H1 (cell line): ENCODE measurements at regions not wholly inside any gene's neighbourhood (a gene's known extent, or its start where the extent isn't known, plus 50 kb on each side); places are given as distances from the start of the nearest gene placed in this dataset.

Experiments used
- CTCF ChIA-PET: fragments of 300-600 bp; sonication (Branson Sonifier 250); formaldehyde crosslinking; loops from one replicate; lab custom pipeline; 2021; ENCODE audit not compliant: partially characterized antibody; lab: Charles Lee
- POLR2A ChIA-PET: fragments of 300-600 bp; sonication (Branson Sonifier 250); formaldehyde crosslinking; loops from one replicate; lab custom pipeline; 2021; ENCODE audit warnings: inconsistent platforms; ENCODE audit not compliant: partially characterized antibody; lab: Charles Lee
- DNase-seq, 2 experiments: peaks; one replicate each; pipeline versions ENCODE4 v3.0.0 to v3.0.0-alpha.2; 2010 to 2022; ENCODE audit warnings: low spot score in 2 of 2, low read depth in 1 of 2, mixed read lengths in 1 of 2
- FAIRE-seq: peaks from 2 replicates; lab custom pipeline; 2011; peaks lifted over from hg19 to GRCh38; lab: Jason Lieb, UNC
- H2AFZ ChIP-seq: 2 replicates; pipeline ENCODE4 v1.8.1; 2012; ENCODE audit warnings: low read length, inconsistent platforms
- H2AK5ac ChIP-seq: 2 replicates; pipeline ENCODE4 v1.6.1; 2013; ENCODE audit warnings: low read depth, low read length
- H2BK120ac ChIP-seq: replicated peaks from 2 replicates; pipeline ENCODE3; 2013; ENCODE audit warnings: low read depth, low read length, inconsistent platforms
- H2BK12ac ChIP-seq: 2 replicates; pipeline ENCODE4 v1.6.1; 2013; ENCODE audit warnings: low read depth, low read length
- H2BK15ac ChIP-seq: 2 replicates; pipeline ENCODE4 v1.6.1; 2013; ENCODE audit warnings: low read length
- H2BK20ac ChIP-seq: 2 replicates; pipeline ENCODE4 v1.6.1; 2013; ENCODE audit warnings: low read length
- H2BK5ac ChIP-seq: 2 replicates; pipeline ENCODE4 v1.6.1; 2013; ENCODE audit warnings: low read depth, low read length
- H3K14ac ChIP-seq: 2 replicates; pipeline ENCODE4 v1.6.1; 2013; ENCODE audit warnings: inconsistent platforms; ENCODE audit not compliant: insufficient read length
- H3K18ac ChIP-seq: 2 replicates; pipeline ENCODE4 v1.6.1; 2013; ENCODE audit warnings: low read length; ENCODE audit errors: extremely low read depth
- H3K23ac ChIP-seq: 2 replicates; pipeline ENCODE4 v1.6.1; 2013; ENCODE audit warnings: inconsistent platforms; ENCODE audit not compliant: insufficient read length
- H3K23me2 ChIP-seq: 2 replicates; pipeline ENCODE4 v1.6.1; 2013; ENCODE audit warnings: low read depth, low read length
- H3K27ac ChIP-seq: 2 replicates; pipeline ENCODE4 v1.6.1; 2011; ENCODE audit warnings: low read depth, low read length, inconsistent platforms
- H3K27me3 ChIP-seq, 4 experiments: replicated peaks in 1 of 4; 1 replicate in 1 of 4; 2 replicates in 3 of 4; pipeline versions ENCODE4 v1.6.1 to v1.8.1; 2011 to 2013; ENCODE audit warnings: low read length in 3 of 4, mild to moderate bottlenecking in 3 of 4, inconsistent platforms in 2 of 4, mixed read lengths in 2 of 4, moderate library complexity in 1 of 4; ENCODE audit not compliant: control insufficient read depth in 3 of 4, insufficient read depth in 3 of 4; ENCODE audit errors: extremely low read depth in 1 of 4
- H3K36me3 ChIP-seq, 4 experiments: 2 replicates each; pipeline versions ENCODE4 v1.6.1 to v1.8.1; 2011 to 2013; ENCODE audit warnings: mild to moderate bottlenecking in 4 of 4, low read length in 3 of 4, moderate library complexity in 2 of 4, control low read depth in 1 of 4, inconsistent platforms in 1 of 4; ENCODE audit not compliant: insufficient read depth in 4 of 4, control insufficient read depth in 2 of 4
- H3K4ac ChIP-seq: replicated peaks from 2 replicates; pipeline ENCODE3; 2013; ENCODE audit warnings: low read length, low read depth, mixed read lengths, inconsistent platforms; ENCODE audit not compliant: insufficient read length
- H3K4me1 ChIP-seq, 4 experiments: replicated peaks in 1 of 4; 1 replicate in 1 of 4; 2 replicates in 3 of 4; pipeline versions ENCODE4 v1.6.1 to v1.8.1; 2011 to 2013; ENCODE audit warnings: low read length in 3 of 4, inconsistent platforms in 2 of 4, mixed read lengths in 1 of 4; ENCODE audit not compliant: insufficient read depth in 4 of 4, control insufficient read depth in 3 of 4
- H3K4me2 ChIP-seq, 2 experiments: 2 replicates each; pipeline versions ENCODE4 v1.6.1 to v1.8.1; 2011 to 2013; ENCODE audit warnings: low read depth in 2 of 2, low read length in 2 of 2, control low read depth in 1 of 2, inconsistent platforms in 1 of 2, mild to moderate bottlenecking in 1 of 2; ENCODE audit not compliant: insufficient read depth in 1 of 2
- H3K4me3 ChIP-seq, 4 experiments: fragments of 200-600, 300-600 bp in 1 of 4; sonication (generic), shearing (Covaris generic), sonication (Bioruptor Twin) in 1 of 4; 2 replicates each; pipeline versions ENCODE4 v1.5.1 to v1.8.1; 2011 to 2016; ENCODE audit warnings: low read length in 4 of 4, low read depth in 3 of 4, control low read depth in 2 of 4, inconsistent platforms in 2 of 4, mild to moderate bottlenecking in 2 of 4, mixed read lengths in 1 of 4, moderate library complexity in 1 of 4; ENCODE audit not compliant: insufficient read depth in 2 of 4; ENCODE audit errors: extremely low read depth in 1 of 4
- H3K56ac ChIP-seq: replicated peaks from 2 replicates; pipeline ENCODE3; 2013; ENCODE audit warnings: low read depth, mild to moderate bottlenecking, mixed read lengths, low read length, inconsistent platforms; ENCODE audit not compliant: insufficient read length
- H3K79me1 ChIP-seq: 2 replicates; pipeline ENCODE4 v1.6.1; 2013; ENCODE audit warnings: low read depth, low read length, control low read depth
- H3K79me2 ChIP-seq, 2 experiments: 2 replicates each; pipeline versions ENCODE4 v1.6.1 to v1.8.1; 2012 to 2013; ENCODE audit warnings: low read length in 2 of 2, mild to moderate bottlenecking in 2 of 2, inconsistent platforms in 1 of 2; ENCODE audit not compliant: insufficient read depth in 2 of 2, control insufficient read depth in 1 of 2
- H3K9ac ChIP-seq, 4 experiments: replicated peaks in 1 of 4; 1 replicate in 1 of 4; 2 replicates in 3 of 4; pipeline versions ENCODE4 v1.6.1 to v1.8.1; 2011 to 2013; ENCODE audit warnings: low read depth in 3 of 4, low read length in 3 of 4, control low read depth in 2 of 4, mild to moderate bottlenecking in 2 of 4, moderate library complexity in 2 of 4, inconsistent platforms in 1 of 4; ENCODE audit errors: extremely low read depth in 1 of 4
- H3K9me3 ChIP-seq, 2 experiments: 2 replicates each; pipeline versions ENCODE4 v1.6.1 to v1.8.1; 2012 to 2013; ENCODE audit warnings: mild to moderate bottlenecking in 2 of 2, moderate library complexity in 2 of 2, control low read depth in 1 of 2, inconsistent platforms in 1 of 2, low read depth in 1 of 2, low read length in 1 of 2, mixed read lengths in 1 of 2; ENCODE audit not compliant: insufficient read depth in 2 of 2
- H4K20me1 ChIP-seq, 2 experiments: replicated peaks in 1 of 2; 2 replicates each; pipeline versions ENCODE3 to v1.8.1; 2011 to 2013; ENCODE audit warnings: inconsistent platforms in 2 of 2, low read length in 2 of 2, mild to moderate bottlenecking in 1 of 2; ENCODE audit not compliant: insufficient read depth in 2 of 2, control insufficient read depth in 1 of 2
- H4K5ac ChIP-seq: 2 replicates; pipeline ENCODE4 v1.6.1; 2013; ENCODE audit warnings: low read length, low read depth, mixed read lengths, inconsistent platforms; ENCODE audit not compliant: insufficient read length
- H4K8ac ChIP-seq: 2 replicates; pipeline ENCODE4 v1.8.0; 2013; ENCODE audit warnings: mild to moderate bottlenecking, moderate library complexity, low read length, inconsistent platforms; ENCODE audit not compliant: insufficient read depth; ENCODE audit errors: extremely low read depth
- H4K91ac ChIP-seq: replicated peaks from 2 replicates; pipeline ENCODE3; 2013; ENCODE audit warnings: low read length, mixed read lengths, inconsistent platforms; ENCODE audit not compliant: insufficient read length
- BRCA1 ChIP-seq: IDR thresholded peaks from 2 replicates; pipeline ENCODE4 v1.6.1; 2012; ENCODE audit warnings: low read depth, low read length, improper control_type of control experiment
- CBX8 ChIP-seq: fragments of 300-800, 300-1000 bp; sonication (generic); IDR thresholded peaks from 2 replicates; pipeline ENCODE4 v1.7.1; 2016; ENCODE audit warnings: low read depth, low read length, borderline replicate concordance
- CHD2 ChIP-seq: IDR thresholded peaks from 2 replicates; pipeline ENCODE4 v1.6.1; 2012; ENCODE audit warnings: low read length, improper control_type of control experiment
- EGR1 ChIP-seq: IDR thresholded peaks from 2 replicates; pipeline ENCODE4 v1.6.1; 2011; ENCODE audit warnings: low read depth, low read length, borderline replicate concordance
- GABPA ChIP-seq: IDR thresholded peaks from 2 replicates; pipeline ENCODE4 v1.6.1; 2011; ENCODE audit warnings: mild to moderate bottlenecking, low read length, moderate library complexity, borderline replicate concordance; ENCODE audit not compliant: insufficient read depth
- HDAC2 ChIP-seq, 2 experiments: fragments of 300-600 bp in 1 of 2; sonication (generic) in 1 of 2; IDR thresholded peaks; 2 replicates each; pipeline ENCODE4 v1.6.1; 2011 to 2012; ENCODE audit warnings: low read depth in 2 of 2, low read length in 2 of 2, mild to moderate bottlenecking in 2 of 2, moderate library complexity in 2 of 2, borderline replicate concordance in 1 of 2, inconsistent platforms in 1 of 2
- JUN ChIP-seq: IDR thresholded peaks from 2 replicates; pipeline ENCODE4 v1.6.1; 2011; ENCODE audit warnings: low read depth, mild to moderate bottlenecking, improper control_type of control experiment, low read length
- NRF1 ChIP-seq: IDR thresholded peaks from 2 replicates; pipeline ENCODE4 v1.6.1; 2011; ENCODE audit warnings: mild to moderate bottlenecking, low read depth, low read length, improper control_type of control experiment
- POLR2A ChIP-seq, 2 experiments: IDR thresholded peaks; 1 replicate in 1 of 2; 2 replicates in 1 of 2; pipeline ENCODE4 v1.6.1; 2011; ENCODE audit warnings: low read depth in 2 of 2, low read length in 2 of 2, mild to moderate bottlenecking in 2 of 2; ENCODE audit errors: control extremely low read depth in 1 of 2
- SIRT6 ChIP-seq: IDR thresholded peaks from one replicate; pipeline ENCODE4 v1.7.1; 2012; ENCODE audit warnings: low read length, inconsistent platforms
- SIX5 ChIP-seq: IDR thresholded peaks from 2 replicates; pipeline ENCODE4 v1.6.1; 2011; ENCODE audit warnings: mild to moderate bottlenecking, low read depth, low read length
- SP4 ChIP-seq: IDR thresholded peaks from 2 replicates; pipeline ENCODE4 v1.6.1; 2012; ENCODE audit warnings: low read length, inconsistent platforms
- WGBS, 2 experiments: shearing (Covaris generic) in 1 of 2; methylation state at CpG; one replicate each; pipeline versions ENCODE4 v1.1.6 to v1.1.7; 2013 to 2015; ENCODE audit warnings: low lambda C conversion rate in 2 of 2, mixed read lengths in 2 of 2, inconsistent platforms in 1 of 2, low coverage in 1 of 2, missing lambda C conversion rate in 1 of 2; ENCODE audit not compliant: insufficient replicate concordance in 2 of 2, insufficient coverage in 1 of 2, insufficient read length in 1 of 2; ENCODE audit errors: extremely low coverage in 1 of 2, missing lambda C conversion rate in 1 of 2; 5-methylcytosine and 5-hydroxymethylcytosine counted together
- TF ChIP-seq, protein P1 (sequence below): IDR thresholded peaks from 2 replicates; pipeline ENCODE4 v1.6.1; 2011; ENCODE audit warnings: low read length, improper control_type of control experiment

GRCh38 chr2:120977582-120978358 lies 242.1 kb downstream of the GLI2 start:
- Histone ChIP-seq H3K4me1 (0 out of 7 replicates have a peak, but pooled peaks cover 0 to 2% (median 0%) of the 10 kb centered on the region in 4 experiments), H3K27ac (no peak overlapping the region), H4K20me1 (peaks cover 0 to 8% of the 10 kb centered on the region in 2 experiments), H3K79me1 (no peaks in the 10 kb centered on the region), H4K91ac (no peak overlapping the region), H3K4me3 (no peak overlapping the region), H3K4me2 (no peak overlapping the region), H3K9me3 (no peaks in the 10 kb centered on the region), H3K4ac (no peak overlapping the region), H3K79me2 (no peaks in the 10 kb centered on the region), H4K8ac (no peak overlapping the region), H3K23me2 (0 out of 2 replicates have a peak, but pooled peaks cover 3% of the 10 kb centered on the region), H2AFZ (no peak overlapping the region), H2BK15ac (no peak overlapping the region), H4K5ac (no peak overlapping the region), H3K27me3 (no peaks in the 10 kb centered on the region), H3K23ac (no peak overlapping the region), H3K14ac (no peak overlapping the region), H3K36me3 (peaks cover 7 to 55% (median 34%) of the 10 kb centered on the region in 4 experiments), H2BK5ac (no peak overlapping the region), H3K9ac (no peak overlapping the region), H2AK5ac (no peak overlapping the region), H2BK12ac (no peak overlapping the region), H2BK20ac (no peak overlapping the region), H2BK120ac (no peak overlapping the region), H3K56ac (no peak overlapping the region), H3K18ac (no peak overlapping the region)
- WGBS, 2 experiments: 93% methylated on average over 25 of the region's 25 CpGs; no CpG with 5 or more reads in 1 of the 2 experiments
- ChIA-PET CTCF (interaction anchor here (1.0 to 2.5 kb wide), 4 partner anchors 22 to 96 kb away, joined by 3 to 6 read pairs (median 5); no protein-coding TSS in a partner anchor), POLR2A (no interaction called here)
- FAIRE-seq (no peak), DNase-seq (no peak)
- no peak for TF ChIP-seq BRCA1
- no peak for TF ChIP-seq GABPA
- TF ChIP-seq JUN: no peak
- no peak for TF ChIP-seq POLR2A (IDR thresholded peaks at IDR 0.05; ENCODE audit: control extremely low read depth in 1 of 2, low read depth in 2 of 2, low read length in 2 of 2)
- no peak for TF ChIP-seq EGR1
- no peak for TF ChIP-seq HDAC2 (IDR thresholded peaks at IDR 0.05; ENCODE audit: borderline replicate concordance in 1 of 2, low read depth in 2 of 2, low read length in 2 of 2)
- no peak for TF ChIP-seq SP4
- no peak for TF ChIP-seq CBX8
- no peak for TF ChIP-seq NRF1
- TF ChIP-seq SIRT6: no peak
- no peak for TF ChIP-seq SIX5
- TF ChIP-seq CHD2: no peak
- TF ChIP-seq, protein P1, sequence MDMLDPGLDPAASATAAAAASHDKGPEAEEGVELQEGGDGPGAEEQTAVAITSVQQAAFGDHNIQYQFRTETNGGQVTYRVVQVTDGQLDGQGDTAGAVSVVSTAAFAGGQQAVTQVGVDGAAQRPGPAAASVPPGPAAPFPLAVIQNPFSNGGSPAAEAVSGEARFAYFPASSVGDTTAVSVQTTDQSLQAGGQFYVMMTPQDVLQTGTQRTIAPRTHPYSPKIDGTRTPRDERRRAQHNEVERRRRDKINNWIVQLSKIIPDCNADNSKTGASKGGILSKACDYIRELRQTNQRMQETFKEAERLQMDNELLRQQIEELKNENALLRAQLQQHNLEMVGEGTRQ: no peak
